ENCODE measurements at regions not wholly inside any gene's neighbourhood (a gene's known extent, or its start where the extent isn't known, plus 50 kb on each side); places are given as distances from the start of the nearest gene placed in this dataset.

DNA sequence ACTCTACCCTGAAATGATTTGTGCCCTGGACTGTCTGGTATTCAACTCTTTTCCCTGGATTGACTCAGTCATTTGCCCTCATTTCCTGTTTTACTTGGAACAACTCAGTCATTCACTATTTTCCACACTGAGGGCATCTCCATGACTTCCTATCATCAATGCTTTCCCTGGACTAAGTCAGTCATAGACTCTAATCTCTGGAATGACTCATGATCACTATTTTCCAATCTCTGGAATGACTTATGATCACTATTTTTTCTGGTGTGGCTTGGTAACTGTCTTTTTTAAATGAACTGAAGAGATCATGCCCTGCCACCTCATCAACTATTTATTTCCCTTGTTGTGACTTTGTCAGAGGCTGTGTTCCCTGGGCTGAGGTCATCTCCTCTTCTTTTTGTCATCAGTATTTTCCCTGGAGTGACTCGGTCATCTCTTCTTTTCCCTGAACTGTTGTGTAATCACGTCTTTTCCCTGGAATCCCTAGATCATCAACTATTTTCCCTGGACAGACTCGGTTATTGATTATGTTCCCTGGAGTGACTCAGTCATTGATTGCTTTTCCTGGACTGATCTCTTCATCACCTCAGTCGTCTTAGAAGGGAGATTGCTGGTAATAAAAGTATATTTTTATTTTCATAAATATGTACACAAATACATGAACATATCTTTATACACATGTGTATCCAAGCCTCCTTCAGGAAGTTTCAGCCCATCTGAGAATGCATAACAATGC, 327.1 kb upstream of the VCX start:
- intact Hi-C loops (cut with DNase I) = no loop called here
- FAIRE-seq (no peak), DNase-seq (no peak)
- Histone ChIP-seq H3K9ac (ENCODE audit: low read length in 3 of 3) (no peak overlapping the region), H3K36me3 (ENCODE audit: control insufficient read depth in 2 of 3, insufficient read depth in 3 of 3, low read length in 3 of 3) (no peaks in the 10 kb centered on the region), H3K4me1 (ENCODE audit: control insufficient read depth in 2 of 3, insufficient read depth in 2 of 3, low read depth in 1 of 3, low read length in 3 of 3) (no peaks in the 10 kb centered on the region), H3K9me3 (ENCODE audit: control insufficient read depth in 2 of 3, insufficient read depth in 1 of 3, low read length in 3 of 3) (no peaks in the 10 kb centered on the region), H3K4me3 (ENCODE audit: low read length in 3 of 3) (no peak overlapping the region), H3K27ac (ENCODE audit: low read depth in 2 of 2, low read length in 2 of 2) (no peak overlapping the region), H3K27me3 (ENCODE audit: control insufficient read depth, insufficient read depth, low read length) (no peaks in the 10 kb centered on the region)
- TF ChIP-seq, protein P1, sequence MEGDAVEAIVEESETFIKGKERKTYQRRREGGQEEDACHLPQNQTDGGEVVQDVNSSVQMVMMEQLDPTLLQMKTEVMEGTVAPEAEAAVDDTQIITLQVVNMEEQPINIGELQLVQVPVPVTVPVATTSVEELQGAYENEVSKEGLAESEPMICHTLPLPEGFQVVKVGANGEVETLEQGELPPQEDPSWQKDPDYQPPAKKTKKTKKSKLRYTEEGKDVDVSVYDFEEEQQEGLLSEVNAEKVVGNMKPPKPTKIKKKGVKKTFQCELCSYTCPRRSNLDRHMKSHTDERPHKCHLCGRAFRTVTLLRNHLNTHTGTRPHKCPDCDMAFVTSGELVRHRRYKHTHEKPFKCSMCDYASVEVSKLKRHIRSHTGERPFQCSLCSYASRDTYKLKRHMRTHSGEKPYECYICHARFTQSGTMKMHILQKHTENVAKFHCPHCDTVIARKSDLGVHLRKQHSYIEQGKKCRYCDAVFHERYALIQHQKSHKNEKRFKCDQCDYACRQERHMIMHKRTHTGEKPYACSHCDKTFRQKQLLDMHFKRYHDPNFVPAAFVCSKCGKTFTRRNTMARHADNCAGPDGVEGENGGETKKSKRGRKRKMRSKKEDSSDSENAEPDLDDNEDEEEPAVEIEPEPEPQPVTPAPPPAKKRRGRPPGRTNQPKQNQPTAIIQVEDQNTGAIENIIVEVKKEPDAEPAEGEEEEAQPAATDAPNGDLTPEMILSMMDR (IDR thresholded peaks at IDR 0.05; ENCODE audit: borderline replicate concordance, extremely low read depth, insufficient read depth) = no peak

DNA sequence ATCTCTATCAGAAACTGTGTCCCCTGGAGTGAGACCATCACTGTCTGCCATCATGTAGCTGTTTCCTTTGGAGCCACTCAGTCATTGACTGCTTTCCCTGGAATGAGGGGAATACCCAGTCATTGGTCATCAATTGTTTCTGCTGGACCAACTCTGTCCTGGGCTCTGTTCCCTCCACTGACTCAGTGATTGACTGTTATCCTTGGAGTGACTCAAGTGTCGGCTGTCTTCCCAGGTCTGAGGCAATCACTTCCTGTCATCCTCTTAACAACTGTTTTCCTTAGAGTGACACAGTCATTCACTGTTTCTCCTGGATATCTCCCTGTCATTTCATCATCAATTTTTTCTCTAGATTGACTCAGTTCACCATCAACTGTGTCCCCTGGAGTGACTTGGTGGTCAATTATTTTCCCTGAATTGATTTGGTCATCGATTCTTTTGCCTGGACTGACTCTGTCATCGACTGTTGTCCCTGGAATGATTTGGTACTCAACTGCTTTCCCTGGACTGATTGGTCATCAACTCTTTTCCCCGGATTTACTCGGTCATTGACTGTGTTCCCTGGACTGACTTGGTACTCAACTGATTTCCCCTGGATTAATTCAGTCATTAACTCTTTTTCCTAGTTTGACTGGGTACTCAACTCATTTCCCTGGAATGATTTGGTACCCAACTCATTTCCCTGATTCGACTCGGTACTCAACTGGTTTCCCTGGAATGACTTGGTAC, 327.9 kb upstream of the VCX start:
- TF ChIP-seq, protein P1 (IDR thresholded peaks at IDR 0.05; ENCODE audit: borderline replicate concordance, extremely low read depth, insufficient read depth) = no peak
- H3K9ac ChIP-seq (ENCODE audit: low read length in 3 of 3) = no peak overlapping the region
- H3K9me3 ChIP-seq (ENCODE audit: control insufficient read depth in 2 of 3, insufficient read depth in 1 of 3, low read length in 3 of 3) = no peaks in the 10 kb centered on the region
- intact Hi-C loops (cut with DNase I) = no loop called here
- H3K4me1 ChIP-seq (ENCODE audit: control insufficient read depth in 2 of 3, insufficient read depth in 2 of 3, low read depth in 1 of 3, low read length in 3 of 3) = no peaks in the 10 kb centered on the region
- H3K27me3 ChIP-seq (ENCODE audit: control insufficient read depth, insufficient read depth, low read length) = no peaks in the 10 kb centered on the region
- DNase-seq = no peak
- FAIRE-seq = no peak
- H3K4me3 ChIP-seq (ENCODE audit: low read length in 3 of 3) = no peak overlapping the region
- no peak overlapping the region for H3K27ac ChIP-seq (ENCODE audit: low read depth in 2 of 2, low read length in 2 of 2)
- no peaks in the 10 kb centered on the region for H3K36me3 ChIP-seq (ENCODE audit: control insufficient read depth in 2 of 3, insufficient read depth in 3 of 3, low read length in 3 of 3)

DNA sequence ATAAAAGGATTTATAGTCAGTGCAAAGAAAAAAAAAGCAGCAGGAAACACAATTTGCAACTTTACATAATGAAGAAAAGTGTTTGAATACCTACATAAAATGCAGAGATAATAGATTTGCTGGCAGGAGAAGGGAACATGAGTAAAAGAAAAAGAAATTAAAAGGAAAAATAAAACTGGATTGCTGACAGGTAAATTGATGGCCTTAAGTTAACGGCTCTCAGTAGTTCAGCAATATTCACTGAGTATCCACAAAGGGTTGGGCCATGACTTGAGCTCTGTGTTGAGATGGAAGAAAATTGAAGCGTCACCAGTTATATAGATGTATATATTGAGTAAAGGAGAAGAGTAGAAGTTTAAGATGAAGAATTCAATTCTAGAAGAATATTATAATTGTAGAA, 330.1 kb upstream of the VCX start:
- intact Hi-C loops (cut with DNase I) = no loop called here
- Histone ChIP-seq H3K4me1 (ENCODE audit: control insufficient read depth in 2 of 3, insufficient read depth in 2 of 3, low read depth in 1 of 3, low read length in 3 of 3) (no peaks in the 10 kb centered on the region), H3K36me3 (ENCODE audit: control insufficient read depth in 2 of 3, insufficient read depth in 3 of 3, low read length in 3 of 3) (no peaks in the 10 kb centered on the region), H3K27me3 (ENCODE audit: control insufficient read depth, insufficient read depth, low read length) (no peaks in the 10 kb centered on the region), H3K9me3 (ENCODE audit: control insufficient read depth in 2 of 3, insufficient read depth in 1 of 3, low read length in 3 of 3) (no peaks in the 10 kb centered on the region), H3K4me3 (ENCODE audit: low read length in 3 of 3) (no peak overlapping the region), H3K9ac (ENCODE audit: low read length in 3 of 3) (no peak overlapping the region), H3K27ac (ENCODE audit: low read depth in 2 of 2, low read length in 2 of 2) (no peak overlapping the region)
- no peak for FAIRE-seq
- TF ChIP-seq, protein P1 (IDR thresholded peaks at IDR 0.05; ENCODE audit: borderline replicate concordance, extremely low read depth, insufficient read depth) = no peak
- no peak for DNase-seq
